HepG2 (cell line): ENCODE measurements at regions not wholly inside any gene's neighbourhood (a gene's known extent, or its start where the extent isn't known, plus 50 kb on each side); places are given as distances from the start of the nearest gene placed in this dataset.

Source experiments
- ATAC-seq: fragments of 200-7000 bp; cut with Tn5 transposase; 3 replicates; pipeline ENCODE4 v1.9.1; 2020; ENCODE audit warnings: mild to moderate bottlenecking, moderate library complexity
- BruUV-seq: library from RNA; stranded (reverse); fragments of 400-500 nt; replicated peaks from 2 replicates; lab custom pipeline; 2021; lab: Mats Ljungman, UMichigan
- CTCF ChIA-PET: fragments of 300-600 bp; formaldehyde crosslinking; extraction: SDS; loops from one replicate; lab custom pipeline; 2021; ENCODE audit warnings: low total read pairs, inconsistent platforms, low intra/inter-chr PET ratio; lab: Yijun Ruan, JAX
- POLR2A ChIA-PET: fragments of 350-600 bp; sonication (Branson Sonifier 250); formaldehyde crosslinking; loops from one replicate; lab custom pipeline; 2020; ENCODE audit warnings: antibody characterized with exemption, inconsistent platforms; lab: Yijun Ruan, JAX
- DNase-seq: peaks from one replicate; pipeline ENCODE4 v3.0.0-alpha.2; 2015; ENCODE audit warnings: low spot score
- FAIRE-seq: peaks from 3 replicates; lab custom pipeline; 2011; peaks lifted over from hg19 to GRCh38; lab: Jason Lieb, UNC
- H2AFZ ChIP-seq: one replicate; pipeline ENCODE4 v1.6.1; 2011; ENCODE audit warnings: low read length, inconsistent platforms
- H3K27ac ChIP-seq: fragments of 300-600 bp; 3 replicates; pipeline ENCODE4 v1.8.0; 2011; ENCODE audit warnings: mixed run types, mild to moderate bottlenecking, mixed read lengths, low read length, inconsistent platforms; ENCODE audit not compliant: insufficient read depth; ENCODE audit errors: extremely low read length
- H3K27me3 ChIP-seq, 2 experiments: fragments of 200-600 bp in 1 of 2; 2 replicates in 1 of 2; 3 replicates in 1 of 2; pipeline versions ENCODE4 v1.6.0 to v1.8.0; 2011; ENCODE audit warnings: low read length in 2 of 2, mild to moderate bottlenecking in 2 of 2, moderate library complexity in 2 of 2, inconsistent platforms in 1 of 2; ENCODE audit not compliant: insufficient read depth in 2 of 2, control insufficient read depth in 1 of 2
- H3K36me3 ChIP-seq, 2 experiments: fragments of 200-600 bp in 1 of 2; replicated peaks in 1 of 2; 2 replicates in 1 of 2; 3 replicates in 1 of 2; pipeline versions ENCODE4 v1.5.1 to v1.8.0; 2011; ENCODE audit warnings: low read length in 2 of 2, inconsistent platforms in 1 of 2; ENCODE audit not compliant: insufficient read depth in 2 of 2, control insufficient read depth in 1 of 2
- H3K4me1 ChIP-seq: 2 replicates; pipeline ENCODE4 v1.5.1; 2012; ENCODE audit warnings: low read length, inconsistent platforms; ENCODE audit not compliant: insufficient read depth
- H3K4me2 ChIP-seq: 2 replicates; pipeline ENCODE4 v1.6.0; 2011; ENCODE audit warnings: low read depth, low read length, inconsistent platforms
- H3K4me3 ChIP-seq, 3 experiments: fragments of 200-600 bp in 1 of 3; sonication (generic), shearing (Covaris generic) in 1 of 3; replicated peaks in 1 of 3; 2 replicates each; pipeline ENCODE4 v1.5.1; 2011 to 2016; ENCODE audit warnings: low read length in 3 of 3, inconsistent platforms in 2 of 3, low read depth in 2 of 3, mild to moderate bottlenecking in 2 of 3, control low read depth in 1 of 3, mixed read lengths in 1 of 3; ENCODE audit not compliant: insufficient read depth in 1 of 3
- H3K79me2 ChIP-seq: one replicate; pipeline ENCODE4 v1.6.1; 2011; ENCODE audit warnings: low read length, inconsistent platforms; ENCODE audit not compliant: insufficient read depth
- H3K9ac ChIP-seq: 2 replicates; pipeline ENCODE4 v1.6.0; 2011; ENCODE audit warnings: mild to moderate bottlenecking, low read depth, low read length, inconsistent platforms; ENCODE audit not compliant: insufficient read depth
- H3K9me3 ChIP-seq: 2 replicates; pipeline ENCODE4 v1.5.1; 2012; ENCODE audit warnings: mild to moderate bottlenecking, low read length
- H4K20me1 ChIP-seq: 2 replicates; pipeline ENCODE4 v1.6.0; 2011; ENCODE audit warnings: inconsistent platforms, mild to moderate bottlenecking, low read length, moderate library complexity; ENCODE audit not compliant: insufficient read depth
- ARID4A ChIP-seq: sonication (generic); formaldehyde crosslinking; IDR thresholded peaks from 2 replicates; pipeline ENCODE4 v1.5.0; 2020; ENCODE audit warnings: mild to moderate bottlenecking, missing genetic modification reagents, borderline replicate concordance
- CHD2 ChIP-seq: IDR thresholded peaks from 2 replicates; pipeline ENCODE4 v1.6.1; 2011; ENCODE audit warnings: low read depth, low read length, improper control_type of control experiment
- ELF1 ChIP-seq: sonication (generic); formaldehyde crosslinking; IDR thresholded peaks from 2 replicates; pipeline ENCODE4 v1.4.0; 2020; ENCODE audit warnings: missing genetic modification reagents
- FOSL1 ChIP-seq: sonication (generic); formaldehyde crosslinking; IDR thresholded peaks from 2 replicates; pipeline ENCODE4 v1.9.0; 2021; ENCODE audit warnings: missing genetic modification reagents, borderline replicate concordance
- MAZ ChIP-seq, 2 experiments: sonication (generic) in 1 of 2; formaldehyde crosslinking in 1 of 2; IDR thresholded peaks; 2 replicates each; pipeline versions ENCODE4 v1.5.0 to v1.6.1; 2012 to 2020; ENCODE audit warnings: low read depth in 2 of 2, mild to moderate bottlenecking in 2 of 2, borderline replicate concordance in 1 of 2, improper control_type of control experiment in 1 of 2, low read length in 1 of 2, missing genetic modification reagents in 1 of 2, moderate library complexity in 1 of 2
- NFRKB ChIP-seq: fragments of 450-650 bp; IDR thresholded peaks from 2 replicates; pipeline ENCODE4 v1.6.1; 2017
- NR3C1 ChIP-seq: sonication (generic); formaldehyde crosslinking; IDR thresholded peaks from 2 replicates; pipeline ENCODE4 v1.4.0; 2020; ENCODE audit warnings: missing genetic modification reagents
- ZEB1 ChIP-seq: IDR thresholded peaks from 2 replicates; pipeline ENCODE4 v1.6.1; 2012; ENCODE audit warnings: mild to moderate bottlenecking, low read depth, inconsistent platforms; ENCODE audit not compliant: insufficient replicate concordance
- ZNF354B ChIP-seq: sonication (generic); formaldehyde crosslinking; IDR thresholded peaks from 2 replicates; pipeline ENCODE4 v1.8.0; 2022; ENCODE audit warnings: mild to moderate bottlenecking, missing genetic modification reagents
- ZNF543 ChIP-seq: sonication (generic); formaldehyde crosslinking; IDR thresholded peaks from 2 replicates; pipeline ENCODE4 v1.4.0; 2020; ENCODE audit warnings: mild to moderate bottlenecking, missing genetic modification reagents
- ZNF614 ChIP-seq: IDR thresholded peaks from 2 replicates; pipeline ENCODE4 v1.6.1; 2018; ENCODE audit warnings: missing biosample characterization, missing genetic modification reagents, inconsistent platforms, borderline replicate concordance
- WGBS: methylation state at CpG from one replicate; pipeline ENCODE4 v1.1.6; 2017; ENCODE audit warnings: low lambda C conversion rate; 5-methylcytosine and 5-hydroxymethylcytosine counted together
- in situ Hi-C: cut with HindIII; loops from 2 replicates; pipeline ENCODE4 v1.10.0; 2017; ENCODE audit warnings: low pct_unique_long_range_greater_than_20kb; ENCODE audit not compliant: extremely low pct_ligation_motif_present
- intact Hi-C: fragments of 100-400 bp; cut with micrococcal nuclease; formaldehyde crosslinking; loops from one replicate; pipeline ENCODE4 v1.10.0; 2022; ENCODE audit not compliant: unreplicated experiment
- TF ChIP-seq, protein P1 (sequence below): sonication (generic); formaldehyde crosslinking; IDR thresholded peaks from 2 replicates; pipeline ENCODE4 v1.4.0; 2020; ENCODE audit warnings: missing genetic modification reagents
- TF ChIP-seq, protein P2 (sequence below), 2 experiments: sonication (generic) in 1 of 2; formaldehyde crosslinking in 1 of 2; IDR thresholded peaks; 2 replicates each; pipeline versions ENCODE4 v1.5.1 to v1.6.1; 2011 to 2020; ENCODE audit warnings: borderline replicate concordance in 1 of 2, low read depth in 1 of 2, low read length in 1 of 2, mild to moderate bottlenecking in 1 of 2, missing genetic modification reagents in 1 of 2, moderate library complexity in 1 of 2

DNA sequence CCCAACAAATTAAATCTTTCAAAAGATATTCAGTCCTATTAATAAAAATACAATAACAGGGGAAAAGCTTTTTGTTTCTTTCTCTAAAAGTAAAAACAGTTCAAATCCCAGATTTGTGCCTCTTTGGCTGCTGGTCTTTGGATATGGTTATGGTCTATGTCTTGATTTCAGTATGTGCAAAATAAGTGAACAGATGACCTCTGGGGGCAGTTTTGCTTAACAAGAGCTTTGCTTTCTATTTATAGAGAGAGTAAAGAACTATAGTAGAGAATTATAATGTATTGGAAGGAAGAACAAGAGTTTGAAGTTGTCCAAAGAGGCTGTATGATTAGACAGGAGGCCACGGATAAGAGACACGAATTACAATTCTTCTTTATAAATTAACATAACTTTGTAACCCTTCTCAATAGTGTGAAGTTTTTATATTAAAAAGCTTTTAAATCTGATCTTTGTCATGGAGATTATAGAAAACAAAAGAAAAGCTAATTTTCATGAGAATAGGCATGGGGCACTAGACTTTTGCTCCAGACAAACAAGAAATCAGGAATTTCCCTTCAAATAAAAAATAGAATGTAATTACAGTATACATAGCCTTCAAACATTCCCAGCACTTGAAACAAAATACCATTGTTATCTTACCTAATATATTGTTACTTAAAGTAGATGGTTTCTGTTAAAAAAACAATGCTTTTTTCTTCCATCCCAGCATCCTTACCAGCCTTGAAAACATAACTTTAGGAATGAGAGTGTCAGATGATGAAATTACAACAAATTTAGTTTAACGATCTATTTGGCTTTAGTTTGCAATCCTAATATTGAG is 432.7 kb upstream of the ARHGEF26 start:
- in situ Hi-C loops: no loop called here
- intact Hi-C loops: no loop called here
- Histone ChIP-seq H3K27me3 (no peaks in the 10 kb centered on the region), H3K4me2 (no peak overlapping the region), H3K36me3 (no peaks in the 10 kb centered on the region), H3K4me1 (no peaks in the 10 kb centered on the region), H3K9me3 (no peaks in the 10 kb centered on the region), H3K79me2 (no peaks in the 10 kb centered on the region), H3K27ac (no peak overlapping the region), H4K20me1 (no peaks in the 10 kb centered on the region), H3K4me3 (no peak overlapping the region), H2AFZ (no peak overlapping the region), H3K9ac (no peak overlapping the region)
- FAIRE-seq (no peak), ATAC-seq (no peak), DNase-seq (no peak)
- WGBS: 1% methylated on average over 3 of the region's 3 CpGs
- ChIA-PET CTCF (no interaction called here), POLR2A (no interaction called here)
- BruUV-seq: no TSS peak
- TF ChIP-seq, protein P1, sequence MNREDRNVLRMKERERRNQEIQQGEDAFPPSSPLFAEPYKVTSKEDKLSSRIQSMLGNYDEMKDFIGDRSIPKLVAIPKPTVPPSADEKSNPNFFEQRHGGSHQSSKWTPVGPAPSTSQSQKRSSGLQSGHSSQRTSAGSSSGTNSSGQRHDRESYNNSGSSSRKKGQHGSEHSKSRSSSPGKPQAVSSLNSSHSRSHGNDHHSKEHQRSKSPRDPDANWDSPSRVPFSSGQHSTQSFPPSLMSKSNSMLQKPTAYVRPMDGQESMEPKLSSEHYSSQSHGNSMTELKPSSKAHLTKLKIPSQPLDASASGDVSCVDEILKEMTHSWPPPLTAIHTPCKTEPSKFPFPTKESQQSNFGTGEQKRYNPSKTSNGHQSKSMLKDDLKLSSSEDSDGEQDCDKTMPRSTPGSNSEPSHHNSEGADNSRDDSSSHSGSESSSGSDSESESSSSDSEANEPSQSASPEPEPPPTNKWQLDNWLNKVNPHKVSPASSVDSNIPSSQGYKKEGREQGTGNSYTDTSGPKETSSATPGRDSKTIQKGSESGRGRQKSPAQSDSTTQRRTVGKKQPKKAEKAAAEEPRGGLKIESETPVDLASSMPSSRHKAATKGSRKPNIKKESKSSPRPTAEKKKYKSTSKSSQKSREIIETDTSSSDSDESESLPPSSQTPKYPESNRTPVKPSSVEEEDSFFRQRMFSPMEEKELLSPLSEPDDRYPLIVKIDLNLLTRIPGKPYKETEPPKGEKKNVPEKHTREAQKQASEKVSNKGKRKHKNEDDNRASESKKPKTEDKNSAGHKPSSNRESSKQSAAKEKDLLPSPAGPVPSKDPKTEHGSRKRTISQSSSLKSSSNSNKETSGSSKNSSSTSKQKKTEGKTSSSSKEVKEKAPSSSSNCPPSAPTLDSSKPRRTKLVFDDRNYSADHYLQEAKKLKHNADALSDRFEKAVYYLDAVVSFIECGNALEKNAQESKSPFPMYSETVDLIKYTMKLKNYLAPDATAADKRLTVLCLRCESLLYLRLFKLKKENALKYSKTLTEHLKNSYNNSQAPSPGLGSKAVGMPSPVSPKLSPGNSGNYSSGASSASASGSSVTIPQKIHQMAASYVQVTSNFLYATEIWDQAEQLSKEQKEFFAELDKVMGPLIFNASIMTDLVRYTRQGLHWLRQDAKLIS (CRISPR knock-in tag): no peak
- TF ChIP-seq NR3C1 (CRISPR knock-in tag): no peak
- TF ChIP-seq ELF1 (CRISPR knock-in tag): no peak
- TF ChIP-seq ARID4A (CRISPR knock-in tag): no peak
- no peak for TF ChIP-seq CHD2
- no peak for TF ChIP-seq MAZ (IDR thresholded peaks at IDR 0.05; ENCODE audit: borderline replicate concordance, low read depth, low read length)
- no peak for TF ChIP-seq MAZ (CRISPR knock-in tag; IDR thresholded peaks at IDR 0.05; ENCODE audit: low read depth)
- TF ChIP-seq ZNF543 (CRISPR knock-in tag): no peak
- TF ChIP-seq ZEB1: no peak
- TF ChIP-seq ZNF354B (CRISPR knock-in tag): no peak
- no peak for TF ChIP-seq ZNF614 (CRISPR knock-in tag)
- TF ChIP-seq, protein P2, sequence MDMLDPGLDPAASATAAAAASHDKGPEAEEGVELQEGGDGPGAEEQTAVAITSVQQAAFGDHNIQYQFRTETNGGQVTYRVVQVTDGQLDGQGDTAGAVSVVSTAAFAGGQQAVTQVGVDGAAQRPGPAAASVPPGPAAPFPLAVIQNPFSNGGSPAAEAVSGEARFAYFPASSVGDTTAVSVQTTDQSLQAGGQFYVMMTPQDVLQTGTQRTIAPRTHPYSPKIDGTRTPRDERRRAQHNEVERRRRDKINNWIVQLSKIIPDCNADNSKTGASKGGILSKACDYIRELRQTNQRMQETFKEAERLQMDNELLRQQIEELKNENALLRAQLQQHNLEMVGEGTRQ (IDR thresholded peaks at IDR 0.05; ENCODE audit: low read depth, low read length): no peak
- TF ChIP-seq, protein P2 (CRISPR knock-in tag; IDR thresholded peaks at IDR 0.05; ENCODE audit: borderline replicate concordance): no peak
- no peak for TF ChIP-seq NFRKB
- TF ChIP-seq FOSL1 (CRISPR knock-in tag): no peak
